Suprapubic skin (tissue), 4 donors: ENCODE measurements at regions not wholly inside any gene's neighbourhood (a gene's known extent, or its start where the extent isn't known, plus 50 kb on each side); places are given as distances from the start of the nearest gene placed in this dataset.

Experiments used
- CTCF ChIP-seq, 2 donors: fragments of 200-600 bp in 1 of 2; fragments of 450-650 bp in 1 of 2; sonication (generic) in 1 of 2; IDR thresholded peaks; one replicate each; pipeline ENCODE4 v1.5.1; 2016 to 2019; ENCODE audit warnings: antibody characterized with exemption in 2 of 2, mild to moderate bottlenecking in 1 of 2, moderate library complexity in 1 of 2
- EP300 ChIP-seq: sonication (generic); formaldehyde crosslinking; IDR thresholded peaks from one replicate; pipeline ENCODE4 v1.6.1; 2017; ENCODE audit warnings: antibody characterized with exemption
- POLR2A ChIP-seq, 2 donors: fragments of 450-650 bp; IDR thresholded peaks; one replicate each; pipeline ENCODE4 v1.6.1; 2017; ENCODE audit warnings: antibody characterized with exemption in 2 of 2, mild to moderate bottlenecking in 2 of 2, moderate library complexity in 2 of 2
- POLR2AphosphoS5 ChIP-seq, 3 donors: sonication (generic); formaldehyde crosslinking; IDR thresholded peaks; one replicate each; pipeline ENCODE4 v1.6.1; 2017; ENCODE audit warnings: antibody characterized with exemption in 3 of 3

GRCh38 chr2:204317640-204318039 is 227.6 kb upstream of the PARD3B start:
- TF ChIP-seq POLR2A (IDR thresholded peaks at IDR 0.05) (no peak), CTCF (IDR thresholded peaks at IDR 0.05) (no peak), POLR2AphosphoS5 (IDR thresholded peaks at IDR 0.05) (no peak), EP300 (no peak)
